Kidney epithelial cell (primary cell): ENCODE measurements at regions not wholly inside any gene's neighbourhood (a gene's known extent, or its start where the extent isn't known, plus 50 kb on each side); places are given as distances from the start of the nearest gene placed in this dataset.
"Not testable (repeated sequence)": the region's sequence is repeated elsewhere in the genome, so short reads cannot be mapped to it uniquely, and the experiment has no call there.

ENCODE experiments used
- DNase-seq: peaks from one replicate; pipeline ENCODE4 v3.0.0-alpha.2; 2010; ENCODE audit warnings: low read depth
- H3K27me3 ChIP-seq: 2 replicates; pipeline ENCODE4 v1.6.0; 2011; ENCODE audit warnings: low read length; ENCODE audit not compliant: control insufficient read depth, insufficient read depth
- H3K36me3 ChIP-seq: 2 replicates; pipeline ENCODE4 v1.5.1; 2011; ENCODE audit warnings: low read length; ENCODE audit not compliant: control insufficient read depth, insufficient read depth
- H3K4me3 ChIP-seq: 2 replicates; pipeline ENCODE4 v1.5.1; 2011; ENCODE audit warnings: low read depth, mild to moderate bottlenecking, control low read depth, low read length
- TF ChIP-seq, protein P1 (sequence below): IDR thresholded peaks from 2 replicates; pipeline ENCODE4 v1.5.1; 2011; ENCODE audit warnings: mild to moderate bottlenecking, moderate library complexity, low read length, control low read depth, inconsistent platforms; ENCODE audit not compliant: insufficient read depth, poor library complexity, severe bottlenecking

DNA sequence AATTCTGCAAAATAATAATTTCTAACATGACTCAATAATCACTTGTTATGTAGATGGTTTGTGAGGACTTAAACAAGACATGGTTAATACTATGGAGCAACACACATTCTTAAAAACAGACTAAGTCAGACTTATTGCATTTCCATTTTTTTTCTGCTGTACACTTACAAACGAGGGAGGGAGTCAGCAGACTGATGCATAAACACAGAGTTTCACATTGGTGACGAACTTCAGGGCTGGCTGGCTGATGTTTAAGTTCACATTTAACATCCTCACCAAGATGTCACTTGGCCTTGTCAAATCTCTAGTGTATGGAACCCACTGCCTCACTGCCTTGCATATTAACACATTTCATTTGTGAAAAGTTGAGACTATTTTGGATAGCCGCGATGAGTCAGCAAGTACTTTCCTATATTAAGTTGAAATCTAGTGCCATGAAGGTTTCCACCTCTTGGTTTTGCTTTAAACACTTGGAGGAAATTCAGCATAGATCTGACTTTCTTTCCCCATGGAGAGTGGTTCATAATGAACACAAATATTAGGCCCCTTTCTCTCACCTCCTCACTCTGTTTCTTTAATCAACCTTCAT is 337.5 kb upstream of the RUNX1 start:
- TF ChIP-seq, protein P1, sequence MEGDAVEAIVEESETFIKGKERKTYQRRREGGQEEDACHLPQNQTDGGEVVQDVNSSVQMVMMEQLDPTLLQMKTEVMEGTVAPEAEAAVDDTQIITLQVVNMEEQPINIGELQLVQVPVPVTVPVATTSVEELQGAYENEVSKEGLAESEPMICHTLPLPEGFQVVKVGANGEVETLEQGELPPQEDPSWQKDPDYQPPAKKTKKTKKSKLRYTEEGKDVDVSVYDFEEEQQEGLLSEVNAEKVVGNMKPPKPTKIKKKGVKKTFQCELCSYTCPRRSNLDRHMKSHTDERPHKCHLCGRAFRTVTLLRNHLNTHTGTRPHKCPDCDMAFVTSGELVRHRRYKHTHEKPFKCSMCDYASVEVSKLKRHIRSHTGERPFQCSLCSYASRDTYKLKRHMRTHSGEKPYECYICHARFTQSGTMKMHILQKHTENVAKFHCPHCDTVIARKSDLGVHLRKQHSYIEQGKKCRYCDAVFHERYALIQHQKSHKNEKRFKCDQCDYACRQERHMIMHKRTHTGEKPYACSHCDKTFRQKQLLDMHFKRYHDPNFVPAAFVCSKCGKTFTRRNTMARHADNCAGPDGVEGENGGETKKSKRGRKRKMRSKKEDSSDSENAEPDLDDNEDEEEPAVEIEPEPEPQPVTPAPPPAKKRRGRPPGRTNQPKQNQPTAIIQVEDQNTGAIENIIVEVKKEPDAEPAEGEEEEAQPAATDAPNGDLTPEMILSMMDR, result no peak

DNA sequence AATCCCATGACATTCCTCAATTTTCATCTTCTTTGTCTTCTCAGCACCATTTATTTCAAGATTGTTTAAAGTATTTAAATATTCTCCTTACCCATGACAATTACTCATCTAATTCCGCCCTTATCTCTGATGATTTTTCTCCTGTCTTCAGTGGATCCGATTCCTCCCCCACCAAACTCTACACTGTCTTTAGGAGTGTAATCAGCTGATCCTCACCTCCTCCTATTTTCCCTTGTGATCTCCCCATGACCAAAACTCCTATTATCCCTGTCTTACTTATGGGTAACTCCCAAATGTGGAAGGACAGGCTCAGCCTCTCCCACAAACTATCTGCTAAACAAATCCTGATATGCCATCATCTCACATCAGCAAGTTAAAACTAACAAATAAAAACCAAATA is 335.3 kb upstream of the RUNX1 start:
- Histone ChIP-seq H3K36me3 (no peaks in the 10 kb centered on the region), H3K27me3 (no peaks in the 10 kb centered on the region), H3K4me3 (no peak overlapping the region)
- no peak for DNase-seq
- TF ChIP-seq, protein P1, result no peak

More for the DNA sequence above, 337.5 kb upstream of the RUNX1 start:
- no peaks in the 10 kb centered on the region for H3K27me3 ChIP-seq
- DNase-seq, result no peak
- H3K36me3 ChIP-seq, result no peaks in the 10 kb centered on the region
- no peak overlapping the region for H3K4me3 ChIP-seq

DNA sequence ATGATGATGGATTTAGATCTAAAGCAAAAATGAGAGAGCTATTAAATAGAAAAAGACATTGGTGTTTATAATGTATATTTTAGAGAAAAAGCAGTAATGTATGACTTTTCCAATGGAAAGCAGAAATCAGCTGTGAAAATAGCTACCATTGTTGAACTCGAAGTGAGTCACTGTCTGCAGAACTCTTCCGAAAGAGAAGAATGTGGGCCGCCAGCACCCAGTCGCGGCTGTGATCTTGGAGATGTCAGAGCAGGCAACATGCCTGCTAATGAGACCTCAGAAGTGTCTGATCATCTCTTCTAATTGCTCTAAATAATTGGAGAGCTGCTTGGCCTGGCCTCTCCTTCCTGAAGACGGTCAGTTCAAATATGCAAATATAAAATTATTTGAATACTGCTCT is 333.6 kb upstream of the RUNX1 start:
- DNase-seq, result no peak
- TF ChIP-seq, protein P1, result no peak
- no peaks in the 10 kb centered on the region for H3K36me3 ChIP-seq

DNA sequence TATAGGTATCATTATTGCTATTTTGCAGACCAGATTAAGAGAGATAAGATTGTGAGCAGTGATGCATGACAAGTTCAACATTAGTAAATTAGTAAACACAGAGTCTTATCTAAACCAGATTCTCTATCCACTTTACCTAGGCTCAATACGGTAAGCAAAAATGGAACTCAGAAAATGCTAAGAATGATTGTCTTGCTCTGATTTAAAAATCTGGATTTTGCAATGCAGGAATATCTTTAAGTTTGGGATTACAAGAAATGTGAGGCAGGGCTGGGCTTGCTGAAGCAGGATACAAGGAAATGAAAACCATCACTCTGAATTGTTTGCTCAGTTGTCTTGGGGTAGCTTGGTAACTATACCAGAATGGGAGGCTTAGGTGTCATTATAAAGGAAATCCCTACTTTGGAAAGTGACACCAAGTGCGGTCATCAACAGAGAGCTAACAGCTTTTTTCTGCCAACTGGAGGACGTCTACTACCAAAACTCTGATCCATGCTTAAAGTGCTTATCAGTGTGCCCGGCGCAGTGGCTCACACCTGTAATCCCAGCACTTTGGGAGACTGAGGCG is 332.7 kb upstream of the RUNX1 start:
- H3K27me3 ChIP-seq, result no peaks in the 10 kb centered on the region
- H3K36me3 ChIP-seq, result no peaks in the 10 kb centered on the region
- TF ChIP-seq, protein P1, result no peak
- no peak for DNase-seq
- no peak overlapping the region for H3K4me3 ChIP-seq

More for the DNA sequence above, 333.6 kb upstream of the RUNX1 start:
- no peaks in the 10 kb centered on the region for H3K27me3 ChIP-seq
- no peak overlapping the region for H3K4me3 ChIP-seq

DNA sequence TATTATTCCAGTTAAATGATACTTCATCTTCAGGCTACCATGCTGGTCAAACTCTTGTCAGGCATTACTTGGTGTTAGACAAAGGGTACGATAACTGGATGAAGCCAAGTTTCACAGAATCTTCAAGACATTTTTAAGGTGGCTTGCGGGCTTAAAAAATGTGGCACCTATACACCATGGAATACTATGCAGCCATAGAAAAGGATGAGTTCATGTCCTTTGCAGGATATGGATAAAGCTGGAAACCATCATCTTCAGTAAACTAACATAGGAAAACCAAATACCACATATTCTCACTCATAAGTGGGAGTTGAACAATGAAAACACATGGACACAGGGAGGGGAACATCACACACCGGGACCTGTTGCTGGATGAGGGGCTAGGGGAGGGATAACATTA is 331.2 kb upstream of the RUNX1 start:
- H3K4me3 ChIP-seq, H3K27me3 ChIP-seq, H3K36me3 ChIP-seq, DNase-seq: not testable (repeated sequence)

DNA sequence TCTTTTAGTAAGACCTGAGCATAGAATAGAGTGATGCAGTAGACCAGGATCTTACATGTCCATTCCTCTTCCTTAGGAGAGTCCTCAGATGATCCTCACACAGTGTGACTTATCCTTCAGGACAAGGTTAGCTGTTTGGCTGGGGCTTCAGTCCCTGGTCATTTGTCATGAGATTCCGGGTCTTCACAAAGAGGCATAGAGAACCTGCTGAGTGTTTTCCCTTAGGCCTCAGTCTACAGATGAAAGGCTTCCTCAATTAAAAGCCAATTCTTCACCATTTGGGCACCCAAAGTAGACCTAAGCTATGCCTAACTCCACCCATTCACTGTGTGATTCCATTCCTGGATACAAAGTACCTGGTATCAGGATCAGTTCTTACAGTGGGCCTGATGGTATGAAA is 329.8 kb upstream of the RUNX1 start:
- TF ChIP-seq, protein P1, result no peak
- no peaks in the 10 kb centered on the region for H3K36me3 ChIP-seq
- no peak for DNase-seq
- no peak overlapping the region for H3K4me3 ChIP-seq
- no peaks in the 10 kb centered on the region for H3K27me3 ChIP-seq
